HG03159 (cell line): ENCODE measurements at regions not wholly inside any gene's neighbourhood (a gene's known extent, or its start where the extent isn't known, plus 50 kb on each side); places are given as distances from the start of the nearest gene placed in this dataset.

Experiments used
- ATAC-seq: cut with Tn5 transposase; IDR thresholded peaks from one replicate; pipeline ENCODE4 v1.9.1; 2021; ENCODE audit warnings: mild to moderate bottlenecking, moderate library complexity; ENCODE audit not compliant: unreplicated experiment

DNA sequence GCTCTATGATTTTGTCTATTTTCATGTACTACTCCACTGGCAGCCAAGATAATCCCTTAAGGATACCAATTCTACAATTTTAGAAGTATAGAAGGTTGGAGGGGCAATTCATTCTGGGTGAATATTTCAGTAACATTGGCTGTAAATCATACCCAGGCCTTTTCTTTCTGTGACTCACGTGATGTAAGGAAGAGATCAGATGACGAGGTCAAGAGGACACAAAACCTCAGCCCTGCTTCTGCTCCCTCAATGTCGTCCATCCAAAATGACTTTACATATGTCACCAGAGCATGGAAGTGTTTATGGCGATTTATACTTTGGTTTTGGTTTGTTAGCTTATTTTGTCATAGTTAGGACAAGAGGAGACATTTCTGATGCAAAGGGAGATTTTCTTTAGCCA lies 70.7 kb upstream of the SLC4A4 start:
- ATAC-seq, result no peak

DNA sequence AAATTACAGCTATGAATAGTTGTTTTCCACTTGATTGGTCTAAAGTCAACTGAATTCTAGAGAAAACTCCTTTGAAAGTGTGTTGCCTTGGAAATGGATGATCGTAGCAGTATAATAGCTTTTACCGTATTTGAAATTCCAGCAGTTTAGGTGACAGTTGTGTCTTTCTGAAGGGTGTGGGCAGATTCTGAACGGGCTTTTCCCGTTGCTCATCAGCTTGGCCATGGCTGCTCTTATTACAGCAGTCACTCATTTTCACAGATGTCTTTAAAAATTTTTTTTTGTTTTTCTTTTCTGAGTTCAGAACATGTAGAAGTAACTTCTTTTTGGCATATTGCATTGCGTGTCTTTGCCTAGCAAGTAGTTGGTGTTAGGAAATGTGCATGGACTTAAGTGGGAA lies 69.6 kb upstream of the SLC4A4 start:
- no peak for ATAC-seq

DNA sequence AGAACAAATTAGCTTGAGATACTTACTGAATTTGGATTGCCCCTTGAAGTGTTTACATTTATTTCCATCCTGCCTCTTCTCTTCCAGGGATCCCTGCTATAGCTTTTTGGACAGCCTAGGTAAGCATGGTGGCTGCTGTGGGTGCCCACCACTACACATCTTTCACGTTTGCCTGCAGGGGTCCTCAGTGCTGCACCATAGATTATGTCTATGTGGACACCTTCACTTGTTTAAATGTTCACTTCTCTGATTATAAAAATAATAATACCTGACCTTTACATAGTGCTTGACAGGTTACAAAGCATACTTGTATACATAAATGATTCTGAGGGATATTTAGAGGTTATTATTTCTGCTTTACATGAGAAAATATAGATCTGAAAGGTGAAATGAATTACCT lies 67.9 kb upstream of the SLC4A4 start:
- no peak for ATAC-seq

- ATAC-seq, result no peak
Observed at GRCh38 chr4:71272976-71273375, 65.8 kb upstream of the SLC4A4 start.

GRCh38 chr4:71275004-71275403 lies 63.8 kb upstream of the SLC4A4 start:
- no peak for ATAC-seq

- ATAC-seq, result no peak
Observed at GRCh38 chr4:71275570-71275969, 63.2 kb upstream of the SLC4A4 start.

- ATAC-seq, result no peak
Observed at GRCh38 chr4:71277353-71277752, 61.5 kb upstream of the SLC4A4 start.

GRCh38 chr4:71283642-71284257 lies 55.1 kb upstream of the SLC4A4 start:
- ATAC-seq, result no peak

DNA sequence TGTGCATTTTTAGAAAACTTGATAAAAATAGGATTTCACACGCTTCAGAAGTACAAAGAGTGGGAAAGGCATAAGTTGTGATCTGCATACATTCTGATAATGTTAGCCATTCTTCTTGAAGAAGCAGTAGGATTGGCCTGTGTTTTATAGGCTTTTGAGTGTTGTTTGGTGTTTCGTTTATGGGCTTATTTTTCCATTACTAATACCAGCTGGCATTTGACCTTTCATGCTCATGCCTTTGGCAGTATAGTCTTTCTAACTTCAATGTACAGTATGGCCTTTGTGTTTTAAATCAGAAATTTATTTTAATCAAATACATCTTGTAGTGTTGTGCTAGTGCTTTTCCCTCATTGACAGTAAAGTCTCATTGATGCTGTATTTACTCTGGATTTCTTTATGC lies 51.5 kb upstream of the SLC4A4 start:
- no peak for ATAC-seq

DNA sequence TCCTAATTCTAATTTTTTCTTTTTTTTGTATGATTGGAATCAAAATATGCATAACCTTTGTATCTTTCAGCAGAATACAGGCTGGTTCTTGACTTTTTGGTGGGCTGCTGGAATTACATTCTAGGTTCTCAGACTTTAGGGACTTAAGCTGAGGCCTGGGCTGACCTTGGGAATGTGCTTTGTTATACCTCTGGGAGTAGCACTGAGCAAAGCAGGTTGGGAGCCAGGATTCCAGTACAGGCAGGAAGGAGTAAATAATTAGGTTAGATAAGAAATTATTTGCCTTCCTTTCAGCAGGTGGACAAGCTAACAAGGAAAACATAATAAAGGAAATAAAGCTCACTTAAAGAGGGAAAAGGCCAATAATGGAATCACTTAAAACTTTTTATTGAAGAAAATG lies 49.9 kb upstream of the SLC4A4 start:
- no peak for ATAC-seq
